Mesodermal cell (in vitro differentiated cells): ENCODE measurements at regions not wholly inside any gene's neighbourhood (a gene's known extent, or its start where the extent isn't known, plus 50 kb on each side); places are given as distances from the start of the nearest gene placed in this dataset.

Experiments
- H3K27ac ChIP-seq: 2 replicates; pipeline ENCODE4 v1.7.0; 2013; ENCODE audit warnings: mild to moderate bottlenecking, low read depth, low read length, moderate library complexity; ENCODE audit not compliant: severe bottlenecking
- H3K36me3 ChIP-seq: 2 replicates; pipeline ENCODE4 v1.7.1; 2013; ENCODE audit warnings: mild to moderate bottlenecking, low read length, moderate library complexity; ENCODE audit not compliant: control insufficient read depth, insufficient read depth
- H3K4me1 ChIP-seq: one replicate; pipeline ENCODE4 v1.7.1; 2013; ENCODE audit warnings: mild to moderate bottlenecking, low read length; ENCODE audit not compliant: insufficient read depth, control insufficient read depth, poor library complexity, severe bottlenecking
- H3K4me3 ChIP-seq: 2 replicates; pipeline ENCODE4 v1.7.0; 2013; ENCODE audit warnings: low read length, control low read depth, mild to moderate bottlenecking; ENCODE audit not compliant: insufficient read depth, poor library complexity, severe bottlenecking; ENCODE audit errors: extremely low read depth
- H3K9me3 ChIP-seq: 2 replicates; pipeline ENCODE4 v1.7.1; 2013; ENCODE audit warnings: mild to moderate bottlenecking, low read length, moderate library complexity; ENCODE audit not compliant: control insufficient read depth
- WGBS, 2 experiments: methylation state at CpG; one replicate each; pipeline ENCODE4 v1.1.5; 2013; ENCODE audit warnings: missing lambda C conversion rate in 2 of 2; ENCODE audit not compliant: insufficient coverage in 2 of 2; 5-methylcytosine and 5-hydroxymethylcytosine counted together

DNA sequence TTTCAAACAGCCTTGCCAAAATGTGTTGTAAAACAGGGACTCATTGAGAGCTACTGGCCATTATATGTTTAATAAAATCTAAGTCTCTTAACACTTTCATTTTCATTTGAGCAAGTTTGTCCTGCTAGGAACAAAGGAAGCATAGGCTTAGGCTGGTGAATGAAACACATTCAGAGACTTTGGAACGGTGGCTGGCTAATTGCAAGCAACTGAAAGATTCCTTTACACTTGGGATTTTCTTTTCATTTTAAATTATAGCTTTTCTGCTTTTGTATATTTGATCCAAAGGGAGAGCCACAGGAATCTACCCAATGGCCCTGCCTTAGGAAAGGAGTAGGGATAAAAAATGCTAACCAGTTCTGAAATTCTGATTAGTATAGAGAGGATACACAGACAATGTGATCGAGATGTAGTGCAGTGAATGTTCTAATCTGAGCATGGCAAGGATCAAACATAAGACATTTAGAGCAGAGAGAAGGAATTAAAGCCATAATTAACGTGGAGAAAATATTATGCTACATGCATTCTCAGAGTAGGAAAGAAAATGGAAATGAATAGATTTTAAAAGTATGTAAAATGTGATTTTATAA, 911.4 kb upstream of the SLC39A10 start:
- Histone ChIP-seq H3K4me3 (no peak overlapping the region), H3K27ac (no peak overlapping the region), H3K9me3 (no peaks in the 10 kb centered on the region), H3K4me1 (no peaks in the 10 kb centered on the region), H3K36me3 (no peaks in the 10 kb centered on the region)
- 80 to 81% methylated on average over 2 of the region's 3 CpGs for WGBS, 2 experiments

DNA sequence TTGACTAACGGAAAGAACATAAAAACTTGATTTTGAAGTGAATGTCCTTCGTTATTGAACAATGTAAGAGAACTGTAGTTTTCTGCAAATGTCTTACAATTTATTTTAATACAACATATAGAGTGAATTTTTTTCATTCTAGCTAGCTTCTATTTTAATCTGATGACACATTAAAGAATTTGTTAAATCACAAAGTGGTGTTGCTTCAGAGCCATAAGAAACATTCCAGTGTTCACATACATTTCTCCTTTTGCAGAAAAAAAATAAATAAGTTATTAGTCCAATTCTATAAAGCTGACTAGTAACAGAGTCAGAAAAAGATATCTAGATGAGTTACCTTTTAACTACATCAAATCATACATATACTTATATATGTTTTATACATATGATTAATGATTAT, 914.3 kb upstream of the SLC39A10 start:
- Histone ChIP-seq H3K9me3 (no peaks in the 10 kb centered on the region), H3K36me3 (no peaks in the 10 kb centered on the region)

DNA sequence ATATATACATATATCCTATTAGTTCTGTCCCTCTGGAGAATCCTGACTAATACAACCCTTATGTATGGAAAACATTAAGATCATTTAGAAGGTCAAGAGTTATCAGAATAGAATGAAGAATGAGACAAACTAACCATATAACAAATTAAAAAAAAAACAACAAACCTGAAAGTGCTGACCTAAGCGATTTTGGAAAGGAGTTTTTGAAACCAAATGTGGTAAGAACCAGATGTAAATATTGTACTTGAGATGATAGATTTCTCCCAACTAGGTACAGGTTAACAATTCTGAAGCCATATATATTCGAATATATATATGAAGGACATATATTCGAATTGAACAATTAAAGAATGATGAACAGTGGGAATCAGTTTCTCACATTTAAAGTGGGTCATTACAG, 917.8 kb upstream of the SLC39A10 start:
- Histone ChIP-seq H3K27ac (no peak overlapping the region), H3K9me3 (no peaks in the 10 kb centered on the region), H3K36me3 (no peaks in the 10 kb centered on the region), H3K4me3 (no peak overlapping the region), H3K4me1 (no peaks in the 10 kb centered on the region)
- WGBS, 2 experiments = 100% methylated on average over 1 of the region's 3 CpGs; no CpG with 5 or more reads in 1 of the 2 experiments

More for the DNA sequence above, 914.3 kb upstream of the SLC39A10 start:
- no peak overlapping the region for H3K4me3 ChIP-seq
- no peak overlapping the region for H3K27ac ChIP-seq
- H3K4me1 ChIP-seq = no peaks in the 10 kb centered on the region
- WGBS, 2 experiments = no CpG with 5 or more reads among the region's 2 CpGs

DNA sequence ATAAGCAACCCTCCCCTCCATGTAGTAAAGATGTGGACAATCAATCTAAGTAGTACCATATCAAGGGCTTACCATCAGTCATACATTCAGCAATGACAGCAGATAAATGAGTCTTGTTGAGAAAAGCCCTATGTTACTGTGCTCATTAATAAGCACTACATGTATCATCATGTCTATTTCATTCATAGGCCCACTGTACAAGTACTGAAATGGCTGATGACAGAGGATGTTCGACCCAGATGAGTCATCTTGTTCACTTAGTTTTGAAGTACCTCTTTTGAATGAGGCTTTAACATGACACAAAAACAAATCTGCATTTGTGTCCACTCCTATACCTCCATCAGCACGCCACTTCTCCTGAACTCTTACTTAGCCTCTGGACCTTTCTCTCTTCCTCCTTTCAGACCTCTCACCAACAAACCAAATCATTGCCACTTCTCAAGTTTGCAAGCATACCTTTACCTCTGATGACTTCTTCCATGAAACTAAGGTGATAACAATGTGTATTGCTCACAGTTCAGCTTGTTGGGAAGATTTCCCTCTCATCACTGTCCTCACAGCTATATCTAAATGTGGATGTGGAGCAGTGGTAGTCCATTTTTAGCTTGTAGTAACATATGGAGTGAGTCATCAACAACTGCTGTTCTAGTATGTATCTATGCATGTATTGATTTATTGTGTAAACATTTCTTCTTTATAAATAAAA, 921.0 kb upstream of the SLC39A10 start:
- Histone ChIP-seq H3K36me3 (no peaks in the 10 kb centered on the region), H3K9me3 (no peaks in the 10 kb centered on the region), H3K4me3 (no peak overlapping the region), H3K4me1 (no peaks in the 10 kb centered on the region), H3K27ac (no peak overlapping the region)
- 95 to 100% methylated on average over 1 to 2 of the region's 2 CpGs for WGBS, 2 experiments

DNA sequence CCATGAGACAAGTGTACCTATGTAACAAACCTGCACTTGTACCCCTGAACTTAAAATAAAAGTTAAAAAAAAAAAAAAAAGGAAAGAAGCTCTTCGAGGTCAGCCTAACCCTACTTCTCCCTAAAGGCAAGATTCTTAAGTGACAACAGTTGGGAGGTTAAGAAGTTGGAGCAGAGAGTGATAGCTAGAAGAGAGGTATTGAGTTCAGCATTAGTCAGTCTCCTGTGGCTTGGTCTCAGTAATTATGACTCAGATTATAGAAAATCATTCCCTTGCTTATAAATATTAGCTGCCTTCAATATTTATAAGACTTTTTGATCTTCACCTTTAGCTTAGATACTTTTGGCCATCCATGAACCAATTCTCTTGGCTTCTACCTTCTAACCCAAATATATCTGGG, 926.8 kb upstream of the SLC39A10 start:
- no peaks in the 10 kb centered on the region for H3K36me3 ChIP-seq
- H3K9me3 ChIP-seq = no peaks in the 10 kb centered on the region
- no CpG with 5 or more reads among the region's 1 CpG for WGBS, 2 experiments
- no peaks in the 10 kb centered on the region for H3K4me1 ChIP-seq
- H3K27ac ChIP-seq = no peak overlapping the region
- no peak overlapping the region for H3K4me3 ChIP-seq

DNA sequence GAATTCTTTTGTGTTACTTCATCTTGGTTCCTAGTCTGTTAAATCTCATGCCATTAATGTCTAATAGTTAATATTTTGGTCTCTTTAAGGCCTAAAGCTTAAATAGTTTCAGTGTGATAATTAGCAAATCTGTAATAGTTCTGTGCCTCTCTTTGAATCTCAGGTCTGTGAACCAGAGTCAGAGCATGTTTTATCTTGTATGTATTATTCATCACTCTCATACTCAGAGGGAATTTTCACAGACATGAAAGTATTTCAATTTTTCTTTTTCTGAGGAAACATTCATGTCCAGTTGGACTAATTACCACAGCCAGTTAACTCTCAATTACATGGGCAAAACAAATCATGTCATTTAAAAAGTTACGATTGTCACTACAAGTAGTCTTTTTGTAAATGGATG, 931.9 kb upstream of the SLC39A10 start:
- Histone ChIP-seq H3K9me3 (no peaks in the 10 kb centered on the region), H3K4me3 (no peak overlapping the region), H3K36me3 (no peaks in the 10 kb centered on the region), H3K4me1 (no peaks in the 10 kb centered on the region), H3K27ac (no peak overlapping the region)
- WGBS, 2 experiments = no CpG with 5 or more reads among the region's 1 CpG

DNA sequence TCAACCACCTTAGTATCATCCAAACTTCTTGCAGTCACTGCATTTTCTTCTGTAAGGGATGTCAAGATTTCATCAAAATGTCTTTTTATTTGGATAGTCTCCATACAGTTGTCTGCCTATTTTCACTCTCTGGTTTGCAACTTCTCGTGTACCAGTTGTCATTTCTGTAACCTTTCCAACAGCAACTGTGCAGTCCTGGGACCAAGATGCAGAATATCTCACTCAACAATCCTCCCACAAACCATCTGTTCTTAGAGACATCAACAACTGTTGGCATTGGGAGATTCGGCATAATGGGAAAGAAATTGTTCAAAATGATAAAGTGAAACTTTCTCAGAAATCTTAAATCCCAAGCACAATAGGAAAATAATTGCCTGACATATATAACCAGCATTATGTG, 933.6 kb upstream of the SLC39A10 start:
- Histone ChIP-seq H3K4me3 (no peak overlapping the region), H3K4me1 (no peaks in the 10 kb centered on the region), H3K27ac (no peak overlapping the region), H3K9me3 (no peaks in the 10 kb centered on the region), H3K36me3 (no peaks in the 10 kb centered on the region)
- WGBS, 2 experiments = 83 to 100% methylated on average over 1 of the region's 2 CpGs

DNA sequence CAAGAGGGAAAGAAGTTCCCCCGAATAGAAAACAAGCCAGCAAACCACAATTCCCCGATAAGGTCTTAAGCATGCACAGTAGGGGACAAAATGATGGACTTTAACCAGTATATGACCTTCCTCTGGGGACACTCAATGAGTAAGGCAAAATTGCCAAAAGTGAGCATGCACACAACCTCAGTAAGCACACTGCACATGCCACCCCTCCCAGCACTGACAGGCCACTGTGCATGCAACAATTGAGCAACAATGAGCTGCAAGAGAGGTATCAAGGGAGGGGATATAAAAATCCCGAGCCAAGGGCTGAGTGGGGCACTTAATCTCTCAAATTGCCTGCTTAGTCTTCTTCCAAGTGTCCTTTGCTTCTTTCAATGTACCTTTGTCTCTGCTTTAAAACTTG, 935.8 kb upstream of the SLC39A10 start:
- Histone ChIP-seq H3K36me3 (no peaks in the 10 kb centered on the region), H3K4me3 (no peak overlapping the region), H3K4me1 (no peaks in the 10 kb centered on the region), H3K27ac (no peak overlapping the region), H3K9me3 (no peaks in the 10 kb centered on the region)
- WGBS, 2 experiments = 69 to 79% methylated on average over 2 to 3 of the region's 3 CpGs

DNA sequence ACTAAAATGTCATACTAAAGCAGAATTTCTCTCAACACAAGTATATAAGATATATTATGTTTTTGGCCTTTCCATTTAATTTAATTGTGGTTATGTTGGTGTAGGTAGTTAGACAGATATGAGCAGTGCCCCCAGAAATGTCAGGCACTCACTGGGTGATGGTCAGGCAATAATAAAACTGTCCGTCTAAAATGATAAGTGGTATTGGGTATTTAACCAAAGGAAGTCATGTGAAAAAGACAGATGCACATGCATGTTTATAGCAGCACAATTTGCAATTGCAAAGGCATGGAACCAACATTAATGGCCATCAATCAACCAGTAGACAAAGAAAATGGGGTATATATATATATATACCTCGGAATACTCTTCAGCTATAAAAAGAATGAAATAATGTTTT, 936.6 kb upstream of the SLC39A10 start:
- H3K4me1 ChIP-seq = no peaks in the 10 kb centered on the region
- 90% methylated on average over 1 of the region's 2 CpGs; no CpG with 5 or more reads in 1 of the 2 experiments for WGBS, 2 experiments
- no peaks in the 10 kb centered on the region for H3K36me3 ChIP-seq

DNA sequence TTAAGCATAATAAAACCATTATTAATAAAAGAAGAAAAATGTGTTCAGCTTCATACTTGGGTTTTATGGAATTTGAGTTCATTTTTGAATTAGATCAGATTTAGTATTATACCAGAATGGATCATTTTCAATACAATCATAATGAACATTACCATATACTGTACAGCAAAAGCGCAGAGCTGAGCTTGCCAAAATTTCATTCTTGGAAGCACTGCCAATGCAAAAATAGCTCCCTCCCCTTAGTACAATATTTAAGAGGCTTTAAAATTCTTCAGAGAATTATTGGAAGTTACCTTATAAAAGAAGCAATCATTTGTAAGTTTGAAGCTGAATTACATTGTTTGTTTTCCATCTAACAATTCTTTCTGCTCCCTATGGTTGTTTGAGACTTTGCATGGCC, 938.1 kb upstream of the SLC39A10 start:
- H3K27ac ChIP-seq = no peak overlapping the region
- H3K4me3 ChIP-seq = no peak overlapping the region
- no peaks in the 10 kb centered on the region for H3K9me3 ChIP-seq
- H3K4me1 ChIP-seq = no peaks in the 10 kb centered on the region
- no peaks in the 10 kb centered on the region for H3K36me3 ChIP-seq
- WGBS, 2 experiments = 60% methylated on average over 1 of the region's 1 CpG; no CpG with 5 or more reads in 1 of the 2 experiments

More for the DNA sequence above, 936.6 kb upstream of the SLC39A10 start:
- Histone ChIP-seq H3K9me3 (no peaks in the 10 kb centered on the region), H3K4me3 (no peak overlapping the region), H3K27ac (no peak overlapping the region)

DNA sequence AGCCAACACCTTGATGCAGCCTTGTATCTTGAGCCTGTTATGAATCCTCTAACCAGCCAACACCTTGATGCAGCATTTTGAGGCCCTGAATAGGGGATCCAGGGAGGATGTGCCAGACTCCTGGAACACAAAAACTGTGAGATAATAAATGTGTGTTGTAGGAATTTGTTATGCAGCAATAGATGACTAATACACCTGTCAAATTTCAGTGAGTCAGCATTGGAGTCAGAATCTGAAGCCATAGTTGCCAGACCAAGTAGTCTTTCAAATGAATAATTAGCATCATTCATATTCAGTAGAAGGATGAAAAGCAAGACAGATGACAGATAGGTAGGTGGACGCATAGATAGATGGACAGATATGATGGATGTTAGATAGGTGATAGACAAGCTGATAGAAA, 942.5 kb upstream of the SLC39A10 start:
- no peaks in the 10 kb centered on the region for H3K4me1 ChIP-seq
- 90 to 91% methylated on average over 1 of the region's 1 CpG for WGBS, 2 experiments

More for the DNA sequence above, 942.5 kb upstream of the SLC39A10 start:
- H3K9me3 ChIP-seq = no peaks in the 10 kb centered on the region
- H3K4me3 ChIP-seq = no peak overlapping the region
- no peaks in the 10 kb centered on the region for H3K36me3 ChIP-seq
- H3K27ac ChIP-seq = no peak overlapping the region
